Testis (tissue), 2 donors: ENCODE measurements at regions not wholly inside any gene's neighbourhood (a gene's known extent, or its start where the extent isn't known, plus 50 kb on each side); places are given as distances from the start of the nearest gene placed in this dataset.

Experiments used
- DNase-seq: peaks from one replicate; pipeline ENCODE4 v3.0.0-alpha.2; 2019
- H3K27ac ChIP-seq, 2 donors: fragments of 200-600 bp; sonication (generic); one replicate each; pipeline ENCODE4 v1.5.1; 2019
- H3K27me3 ChIP-seq: fragments of 200-600 bp; sonication (generic); one replicate; pipeline ENCODE4 v1.5.1; 2019
- H3K36me3 ChIP-seq: fragments of 200-600 bp; sonication (generic); one replicate; pipeline ENCODE4 v1.5.1; 2017; ENCODE audit warnings: low read depth; ENCODE audit errors: missing control alignments
- H3K4me1 ChIP-seq: fragments of 200-600 bp; sonication (generic); one replicate; pipeline ENCODE4 v1.5.1; 2019
- H3K4me3 ChIP-seq, 2 donors: fragments of 200-600 bp; sonication (generic); one replicate each; pipeline ENCODE4 v1.5.1; 2017 to 2019
- H3K9me3 ChIP-seq: fragments of 200-600 bp; sonication (generic); one replicate; pipeline ENCODE4 v1.5.1; 2017
- POLR2A ChIP-seq: fragments of 450-650 bp; IDR thresholded peaks from one replicate; pipeline ENCODE4 v1.6.1; 2017; ENCODE audit warnings: antibody characterized with exemption, mild to moderate bottlenecking, moderate library complexity
- WGBS, 2 donors: methylation state at CpG; one replicate each; pipeline ENCODE4 v1.1.5; 2018; 5-methylcytosine and 5-hydroxymethylcytosine counted together
- intact Hi-C: fragments of 100-400 bp; cut with DNase I; formaldehyde crosslinking; loops from one replicate; pipeline ENCODE4 v1.15.1; 2023; ENCODE audit warnings: low total_unique reads
- TF ChIP-seq, protein P1 (sequence below), 3 experiments: fragments of 450-650 bp in 2 of 3; fragments of 200-600 bp in 1 of 3; sonication (generic) in 1 of 3; IDR thresholded peaks; one replicate each; pipeline ENCODE4 v1.5.1; 2016 to 2019; ENCODE audit warnings: antibody characterized with exemption in 3 of 3, mild to moderate bottlenecking in 2 of 3, moderate library complexity in 1 of 3

DNA sequence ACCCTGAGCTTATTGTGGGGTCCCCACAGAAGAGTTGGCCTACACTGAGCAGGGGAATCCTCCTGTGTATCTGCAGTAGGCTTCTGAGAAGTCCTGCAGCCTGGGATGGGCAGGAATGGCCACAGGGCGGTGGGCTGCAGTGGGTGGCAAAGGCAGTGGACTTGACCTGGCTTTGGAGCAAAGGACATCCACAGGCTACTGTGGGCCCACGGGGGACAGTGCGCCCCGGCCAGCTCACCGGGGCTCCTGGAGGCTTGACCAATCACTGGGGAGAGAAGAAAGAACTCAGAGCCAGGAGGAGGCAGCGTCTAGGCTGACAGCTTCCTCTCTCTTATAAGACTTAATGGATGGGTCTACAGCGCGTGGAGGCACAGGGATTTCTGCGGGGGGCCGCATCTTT is 488.8 kb upstream of the MGMT start:
- no peaks in the 10 kb centered on the region for H3K27me3 ChIP-seq
- no peaks in the 10 kb centered on the region for H3K4me1 ChIP-seq
- H3K36me3 ChIP-seq = no peaks in the 10 kb centered on the region
- H3K27ac ChIP-seq = no peak overlapping the region
- DNase-seq = no peak
- TF ChIP-seq POLR2A = no peak
- TF ChIP-seq, protein P1, sequence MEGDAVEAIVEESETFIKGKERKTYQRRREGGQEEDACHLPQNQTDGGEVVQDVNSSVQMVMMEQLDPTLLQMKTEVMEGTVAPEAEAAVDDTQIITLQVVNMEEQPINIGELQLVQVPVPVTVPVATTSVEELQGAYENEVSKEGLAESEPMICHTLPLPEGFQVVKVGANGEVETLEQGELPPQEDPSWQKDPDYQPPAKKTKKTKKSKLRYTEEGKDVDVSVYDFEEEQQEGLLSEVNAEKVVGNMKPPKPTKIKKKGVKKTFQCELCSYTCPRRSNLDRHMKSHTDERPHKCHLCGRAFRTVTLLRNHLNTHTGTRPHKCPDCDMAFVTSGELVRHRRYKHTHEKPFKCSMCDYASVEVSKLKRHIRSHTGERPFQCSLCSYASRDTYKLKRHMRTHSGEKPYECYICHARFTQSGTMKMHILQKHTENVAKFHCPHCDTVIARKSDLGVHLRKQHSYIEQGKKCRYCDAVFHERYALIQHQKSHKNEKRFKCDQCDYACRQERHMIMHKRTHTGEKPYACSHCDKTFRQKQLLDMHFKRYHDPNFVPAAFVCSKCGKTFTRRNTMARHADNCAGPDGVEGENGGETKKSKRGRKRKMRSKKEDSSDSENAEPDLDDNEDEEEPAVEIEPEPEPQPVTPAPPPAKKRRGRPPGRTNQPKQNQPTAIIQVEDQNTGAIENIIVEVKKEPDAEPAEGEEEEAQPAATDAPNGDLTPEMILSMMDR (IDR thresholded peaks at IDR 0.05) = no peak
- 86 to 96% methylated on average over 6 to 10 of the region's 10 CpGs for WGBS, 2 donors
- H3K9me3 ChIP-seq = no peaks in the 10 kb centered on the region
- intact Hi-C loops = no loop called here
- H3K4me3 ChIP-seq = no peak overlapping the region

- Histone ChIP-seq H3K4me1 (no peaks in the 10 kb centered on the region), H3K9me3 (no peaks in the 10 kb centered on the region), H3K27ac (no peak overlapping the region), H3K36me3 (no peaks in the 10 kb centered on the region), H3K27me3 (no peaks in the 10 kb centered on the region), H3K4me3 (no peak overlapping the region)
- intact Hi-C loops = no loop called here
- no peak for DNase-seq
- TF ChIP-seq, protein P1 (IDR thresholded peaks at IDR 0.05) = no peak
- TF ChIP-seq POLR2A = no peak
- WGBS, 2 donors = 78 to 100% methylated on average over 1 to 4 of the region's 4 CpGs
Observed at GRCh38 chr10:128979405-128979804, 487.6 kb upstream of the MGMT start.

DNA sequence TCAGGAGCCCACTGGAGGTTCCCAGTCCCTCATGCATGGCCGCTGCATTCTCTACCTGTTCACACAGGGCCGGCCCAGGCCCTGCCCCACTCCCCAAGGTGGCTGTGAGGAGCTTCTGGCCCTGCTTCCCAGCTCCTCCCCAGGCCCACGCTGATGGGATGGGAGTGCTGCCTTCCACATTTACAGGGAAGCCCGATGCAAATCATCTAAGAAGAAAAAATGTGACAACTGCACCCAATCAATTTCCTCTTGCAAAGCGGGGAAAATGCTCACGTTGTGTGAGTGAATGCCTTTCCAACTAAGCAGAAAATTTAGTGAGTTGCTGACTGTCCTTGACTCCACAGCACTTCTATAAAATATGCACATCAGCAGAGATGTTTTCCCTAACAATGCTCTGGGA is 485.8 kb upstream of the MGMT start:
- H3K9me3 ChIP-seq = no peaks in the 10 kb centered on the region
- TF ChIP-seq POLR2A = no peak
- TF ChIP-seq, protein P1 (IDR thresholded peaks at IDR 0.05) = no peak
- no peaks in the 10 kb centered on the region for H3K36me3 ChIP-seq
- H3K4me1 ChIP-seq = no peaks in the 10 kb centered on the region
- H3K27ac ChIP-seq = no peak overlapping the region
- intact Hi-C loops = no loop called here
- DNase-seq = no peak
- H3K4me3 ChIP-seq = no peak overlapping the region
- H3K27me3 ChIP-seq = no peaks in the 10 kb centered on the region
- WGBS, 2 donors = 73% methylated on average over 5 to 6 of the region's 6 CpGs

DNA sequence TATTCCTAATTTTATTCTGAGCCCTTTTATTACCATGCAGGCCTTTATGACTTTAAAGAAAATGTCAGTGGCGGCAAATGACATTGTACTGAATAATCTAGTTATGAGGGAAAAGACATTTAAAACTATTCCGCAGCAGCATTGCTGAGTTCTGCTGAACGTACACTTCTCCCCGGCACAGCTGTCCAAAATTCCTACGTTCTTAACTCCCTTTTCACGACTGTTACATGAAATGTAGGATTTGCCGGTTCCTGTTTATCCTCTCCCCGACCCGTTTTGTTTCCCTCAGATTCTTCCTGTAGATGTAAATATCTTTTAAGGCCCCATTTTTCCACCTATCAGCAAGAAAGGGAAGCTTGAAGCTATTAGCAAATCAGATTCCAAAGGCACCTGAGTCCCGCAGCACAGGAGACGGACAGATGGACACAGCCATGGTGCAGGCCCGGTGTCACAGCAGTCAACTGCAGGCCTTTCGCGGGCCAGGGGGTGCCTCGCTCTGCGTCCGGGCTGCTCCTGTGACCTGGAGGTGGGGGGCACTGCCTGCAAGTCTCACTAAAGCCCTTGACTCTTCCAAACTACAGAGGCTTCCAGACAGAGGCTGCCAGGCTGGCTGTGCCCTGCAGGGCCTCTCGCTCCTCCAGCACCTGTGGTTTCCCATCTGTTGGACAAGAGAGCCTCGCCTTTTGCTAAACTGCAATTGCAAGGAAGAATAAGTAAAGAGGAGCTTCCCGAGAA is 485.0 kb upstream of the MGMT start:
- no peaks in the 10 kb centered on the region for H3K4me1 ChIP-seq
- no peaks in the 10 kb centered on the region for H3K9me3 ChIP-seq
- intact Hi-C loops = no loop called here
- 87 to 91% methylated on average over 19 to 20 of the region's 20 CpGs for WGBS, 2 donors
- no peak overlapping the region for H3K27ac ChIP-seq
- no peaks in the 10 kb centered on the region for H3K36me3 ChIP-seq
- H3K4me3 ChIP-seq = no peak overlapping the region
- no peaks in the 10 kb centered on the region for H3K27me3 ChIP-seq
- TF ChIP-seq, protein P1 (IDR thresholded peaks at IDR 0.05) = no peak
- no peak for TF ChIP-seq POLR2A
- no peak for DNase-seq

DNA sequence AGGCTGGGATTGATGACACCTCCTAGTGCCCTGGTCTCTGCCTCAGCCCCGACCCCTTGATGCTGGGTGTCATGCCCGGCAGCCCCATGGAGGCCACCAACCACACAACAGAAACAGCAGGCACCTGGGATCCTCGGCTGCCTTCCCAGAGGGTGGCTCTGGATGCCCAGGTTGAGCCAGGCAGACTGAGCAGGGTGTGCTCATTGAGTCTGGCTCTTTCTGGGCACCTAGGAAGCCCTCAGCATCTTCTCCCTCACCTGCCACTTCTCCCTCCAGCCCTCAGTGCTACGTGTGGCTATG is 484.5 kb upstream of the MGMT start:
- no peaks in the 10 kb centered on the region for H3K36me3 ChIP-seq
- DNase-seq = no peak
- intact Hi-C loops = no loop called here
- no peak overlapping the region for H3K27ac ChIP-seq
- H3K27me3 ChIP-seq = no peaks in the 10 kb centered on the region
- no peak overlapping the region for H3K4me3 ChIP-seq
- 80 to 82% methylated on average over 4 of the region's 4 CpGs for WGBS, 2 donors
- H3K4me1 ChIP-seq = no peaks in the 10 kb centered on the region
- TF ChIP-seq, protein P1 (IDR thresholded peaks at IDR 0.05) = no peak
- no peak for TF ChIP-seq POLR2A
- no peaks in the 10 kb centered on the region for H3K9me3 ChIP-seq
